Loucy (cell line): ENCODE measurements at regions not wholly inside any gene's neighbourhood (a gene's known extent, or its start where the extent isn't known, plus 50 kb on each side); places are given as distances from the start of the nearest gene placed in this dataset.

Experiments
- EZH2phosphoT487 ChIP-seq: fragments of 200-600 bp; IDR thresholded peaks from 2 replicates; pipeline ENCODE4 v1.6.1; 2018; ENCODE audit warnings: antibody characterized with exemption, mild to moderate bottlenecking, moderate library complexity, borderline replicate concordance
- TF ChIP-seq, protein P1 (sequence below): fragments of 200-600 bp; sonication (generic); conservative IDR thresholded peaks from 2 replicates; pipeline ENCODE4 v1.5.1; 2014; ENCODE audit warnings: mild to moderate bottlenecking, antibody characterized with exemption, low read length

DNA sequence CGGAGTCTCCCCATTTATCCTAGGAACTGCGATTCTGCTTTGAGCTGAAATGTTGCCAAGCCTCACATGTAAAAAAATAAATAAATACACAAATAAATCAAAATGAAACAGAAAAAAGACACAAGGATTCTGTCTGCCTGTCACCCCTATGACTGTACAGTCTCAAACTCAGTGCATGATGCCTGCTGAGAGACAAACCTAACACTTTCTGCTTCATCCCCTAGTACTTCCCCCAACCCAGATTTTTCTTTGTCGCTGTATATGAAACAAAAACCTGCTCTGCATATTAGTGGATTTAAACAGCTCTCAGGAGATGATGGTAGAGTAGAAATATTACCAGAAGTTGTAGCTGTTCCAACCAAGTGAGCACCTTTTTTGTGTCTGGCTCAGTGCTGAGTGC is 530.7 kb upstream of the CFAP20DC start:
- TF ChIP-seq, protein P1, sequence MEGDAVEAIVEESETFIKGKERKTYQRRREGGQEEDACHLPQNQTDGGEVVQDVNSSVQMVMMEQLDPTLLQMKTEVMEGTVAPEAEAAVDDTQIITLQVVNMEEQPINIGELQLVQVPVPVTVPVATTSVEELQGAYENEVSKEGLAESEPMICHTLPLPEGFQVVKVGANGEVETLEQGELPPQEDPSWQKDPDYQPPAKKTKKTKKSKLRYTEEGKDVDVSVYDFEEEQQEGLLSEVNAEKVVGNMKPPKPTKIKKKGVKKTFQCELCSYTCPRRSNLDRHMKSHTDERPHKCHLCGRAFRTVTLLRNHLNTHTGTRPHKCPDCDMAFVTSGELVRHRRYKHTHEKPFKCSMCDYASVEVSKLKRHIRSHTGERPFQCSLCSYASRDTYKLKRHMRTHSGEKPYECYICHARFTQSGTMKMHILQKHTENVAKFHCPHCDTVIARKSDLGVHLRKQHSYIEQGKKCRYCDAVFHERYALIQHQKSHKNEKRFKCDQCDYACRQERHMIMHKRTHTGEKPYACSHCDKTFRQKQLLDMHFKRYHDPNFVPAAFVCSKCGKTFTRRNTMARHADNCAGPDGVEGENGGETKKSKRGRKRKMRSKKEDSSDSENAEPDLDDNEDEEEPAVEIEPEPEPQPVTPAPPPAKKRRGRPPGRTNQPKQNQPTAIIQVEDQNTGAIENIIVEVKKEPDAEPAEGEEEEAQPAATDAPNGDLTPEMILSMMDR, result no peak
- TF ChIP-seq EZH2phosphoT487, result no peak
